ENCODE measurements at regions not wholly inside any gene's neighbourhood (a gene's known extent, or its start where the extent isn't known, plus 50 kb on each side); places are given as distances from the start of the nearest gene placed in this dataset.

DNA sequence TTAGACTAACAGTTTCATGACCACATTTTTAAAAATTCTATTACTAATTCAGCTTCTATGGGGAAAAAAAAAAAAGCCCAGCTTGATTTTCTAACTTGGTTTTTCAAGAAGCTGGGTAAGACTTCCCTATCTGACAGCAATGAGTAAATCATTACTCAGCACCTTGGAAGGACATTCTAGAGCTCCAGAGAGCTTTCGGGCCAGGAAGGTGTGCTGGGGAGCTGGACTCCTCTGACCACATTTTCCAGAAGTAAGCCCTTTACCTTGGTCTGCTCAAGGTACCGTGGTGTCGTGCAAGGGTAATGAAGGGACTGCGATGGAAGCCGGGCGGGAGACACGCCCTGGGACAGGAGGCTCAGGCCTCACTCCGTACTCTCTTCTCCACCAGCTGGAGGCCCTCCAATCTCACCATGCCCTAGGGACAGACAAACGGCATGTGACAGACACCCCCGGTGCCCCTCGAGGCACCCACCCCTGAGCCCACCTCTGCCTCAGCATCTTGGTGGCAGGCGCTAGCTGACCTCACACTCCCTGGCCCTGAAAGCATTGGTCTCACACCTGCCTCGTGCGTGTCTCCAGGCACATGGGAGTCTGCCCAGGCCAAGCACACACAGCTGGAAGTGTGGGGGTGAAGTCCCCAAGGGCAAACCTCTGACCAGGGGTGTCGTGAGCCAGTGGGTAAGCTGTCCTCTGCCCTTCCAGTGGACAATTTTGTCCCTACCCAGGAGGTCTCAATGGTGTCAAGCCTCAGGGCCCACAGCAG is 152.1 kb downstream of the OAT start:
- TF ChIP-seq, protein P1, sequence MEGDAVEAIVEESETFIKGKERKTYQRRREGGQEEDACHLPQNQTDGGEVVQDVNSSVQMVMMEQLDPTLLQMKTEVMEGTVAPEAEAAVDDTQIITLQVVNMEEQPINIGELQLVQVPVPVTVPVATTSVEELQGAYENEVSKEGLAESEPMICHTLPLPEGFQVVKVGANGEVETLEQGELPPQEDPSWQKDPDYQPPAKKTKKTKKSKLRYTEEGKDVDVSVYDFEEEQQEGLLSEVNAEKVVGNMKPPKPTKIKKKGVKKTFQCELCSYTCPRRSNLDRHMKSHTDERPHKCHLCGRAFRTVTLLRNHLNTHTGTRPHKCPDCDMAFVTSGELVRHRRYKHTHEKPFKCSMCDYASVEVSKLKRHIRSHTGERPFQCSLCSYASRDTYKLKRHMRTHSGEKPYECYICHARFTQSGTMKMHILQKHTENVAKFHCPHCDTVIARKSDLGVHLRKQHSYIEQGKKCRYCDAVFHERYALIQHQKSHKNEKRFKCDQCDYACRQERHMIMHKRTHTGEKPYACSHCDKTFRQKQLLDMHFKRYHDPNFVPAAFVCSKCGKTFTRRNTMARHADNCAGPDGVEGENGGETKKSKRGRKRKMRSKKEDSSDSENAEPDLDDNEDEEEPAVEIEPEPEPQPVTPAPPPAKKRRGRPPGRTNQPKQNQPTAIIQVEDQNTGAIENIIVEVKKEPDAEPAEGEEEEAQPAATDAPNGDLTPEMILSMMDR (IDR thresholded peaks at IDR 0.05 in 2 of 3, conservative IDR thresholded peaks at IDR 0.05 in 1 of 3; ENCODE audit: borderline replicate concordance in 1 of 3, insufficient read depth in 1 of 3, low read depth in 2 of 3, low read length in 2 of 3): no peak
- TF ChIP-seq ZNF274 (IDR thresholded peaks at IDR 0.05; ENCODE audit: low read depth, low read length) (no peak), POLR2A (IDR thresholded peaks at IDR 0.05; ENCODE audit: borderline replicate concordance, extremely low read depth, insufficient read depth, insufficient read length) (no peak), JUND (IDR thresholded peaks at IDR 0.05) (no peak), POLR2AphosphoS5 (IDR thresholded peaks at IDR 0.05; ENCODE audit: low read depth, low read length) (no peak), CEBPB (IDR thresholded peaks at IDR 0.05; ENCODE audit: low read depth) (no peak), EZH2 (IDR thresholded peaks at IDR 0.05) (no peak), TCF7L2 (IDR thresholded peaks at IDR 0.05; ENCODE audit: borderline replicate concordance, extremely low read depth, insufficient read depth, insufficient read length) (no peak)
- TF ChIP-seq, protein P2, sequence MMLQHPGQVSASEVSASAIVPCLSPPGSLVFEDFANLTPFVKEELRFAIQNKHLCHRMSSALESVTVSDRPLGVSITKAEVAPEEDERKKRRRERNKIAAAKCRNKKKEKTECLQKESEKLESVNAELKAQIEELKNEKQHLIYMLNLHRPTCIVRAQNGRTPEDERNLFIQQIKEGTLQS (IDR thresholded peaks at IDR 0.05): no peak
- TF ChIP-seq, protein P3, sequence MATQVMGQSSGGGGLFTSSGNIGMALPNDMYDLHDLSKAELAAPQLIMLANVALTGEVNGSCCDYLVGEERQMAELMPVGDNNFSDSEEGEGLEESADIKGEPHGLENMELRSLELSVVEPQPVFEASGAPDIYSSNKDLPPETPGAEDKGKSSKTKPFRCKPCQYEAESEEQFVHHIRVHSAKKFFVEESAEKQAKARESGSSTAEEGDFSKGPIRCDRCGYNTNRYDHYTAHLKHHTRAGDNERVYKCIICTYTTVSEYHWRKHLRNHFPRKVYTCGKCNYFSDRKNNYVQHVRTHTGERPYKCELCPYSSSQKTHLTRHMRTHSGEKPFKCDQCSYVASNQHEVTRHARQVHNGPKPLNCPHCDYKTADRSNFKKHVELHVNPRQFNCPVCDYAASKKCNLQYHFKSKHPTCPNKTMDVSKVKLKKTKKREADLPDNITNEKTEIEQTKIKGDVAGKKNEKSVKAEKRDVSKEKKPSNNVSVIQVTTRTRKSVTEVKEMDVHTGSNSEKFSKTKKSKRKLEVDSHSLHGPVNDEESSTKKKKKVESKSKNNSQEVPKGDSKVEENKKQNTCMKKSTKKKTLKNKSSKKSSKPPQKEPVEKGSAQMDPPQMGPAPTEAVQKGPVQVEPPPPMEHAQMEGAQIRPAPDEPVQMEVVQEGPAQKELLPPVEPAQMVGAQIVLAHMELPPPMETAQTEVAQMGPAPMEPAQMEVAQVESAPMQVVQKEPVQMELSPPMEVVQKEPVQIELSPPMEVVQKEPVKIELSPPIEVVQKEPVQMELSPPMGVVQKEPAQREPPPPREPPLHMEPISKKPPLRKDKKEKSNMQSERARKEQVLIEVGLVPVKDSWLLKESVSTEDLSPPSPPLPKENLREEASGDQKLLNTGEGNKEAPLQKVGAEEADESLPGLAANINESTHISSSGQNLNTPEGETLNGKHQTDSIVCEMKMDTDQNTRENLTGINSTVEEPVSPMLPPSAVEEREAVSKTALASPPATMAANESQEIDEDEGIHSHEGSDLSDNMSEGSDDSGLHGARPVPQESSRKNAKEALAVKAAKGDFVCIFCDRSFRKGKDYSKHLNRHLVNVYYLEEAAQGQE (IDR thresholded peaks at IDR 0.05; ENCODE audit: low read depth): no peak
- TF ChIP-seq, protein P4, sequence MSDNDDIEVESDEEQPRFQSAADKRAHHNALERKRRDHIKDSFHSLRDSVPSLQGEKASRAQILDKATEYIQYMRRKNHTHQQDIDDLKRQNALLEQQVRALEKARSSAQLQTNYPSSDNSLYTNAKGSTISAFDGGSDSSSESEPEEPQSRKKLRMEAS (IDR thresholded peaks at IDR 0.05): no peak
